ENCODE measurements at regions not wholly inside any gene's neighbourhood (a gene's known extent, or its start where the extent isn't known, plus 50 kb on each side); places are given as distances from the start of the nearest gene placed in this dataset.

- ChIA-PET POLR2A (no interaction called here), CTCF (no interaction called here)
- no peaks in the 10 kb centered on the region for H3K4me1 ChIP-seq (ENCODE audit: insufficient read depth, low read length)
- Mint-ChIP-seq H3K36me3 (no peaks in the 10 kb centered on the region), H3K4me1 (peaks cover 4 to 17% (median 5%) of the 10 kb centered on the region in 3 donors), H3K27me3 (peaks cover 11 to 16% of the 10 kb centered on the region in 2 donors), H3K4me3 (peak overlapping the region in 1 of 7 donors; percentile 54), H3K27ac (no peak overlapping the region), H3K9me3 (no peaks in the 10 kb centered on the region)
- no peaks in the 10 kb centered on the region for H3K27me3 ChIP-seq (ENCODE audit: insufficient read depth, low read length, poor library complexity, severe bottlenecking)
- H3K4me3 ChIP-seq (ENCODE audit: low read length) = no peak overlapping the region
- H3K27ac ChIP-seq (ENCODE audit: low read depth, low read length) = no peak overlapping the region
- H3K36me3 ChIP-seq (ENCODE audit: insufficient read depth, low read length) = no peaks in the 10 kb centered on the region
- DNase-seq = no peak
- no peaks in the 10 kb centered on the region for H3K9me3 ChIP-seq (ENCODE audit: low read length)
These were observed 113.8 kb upstream of the LINGO1 start for GRCh38 chr15:77746254-77747174.

DNA sequence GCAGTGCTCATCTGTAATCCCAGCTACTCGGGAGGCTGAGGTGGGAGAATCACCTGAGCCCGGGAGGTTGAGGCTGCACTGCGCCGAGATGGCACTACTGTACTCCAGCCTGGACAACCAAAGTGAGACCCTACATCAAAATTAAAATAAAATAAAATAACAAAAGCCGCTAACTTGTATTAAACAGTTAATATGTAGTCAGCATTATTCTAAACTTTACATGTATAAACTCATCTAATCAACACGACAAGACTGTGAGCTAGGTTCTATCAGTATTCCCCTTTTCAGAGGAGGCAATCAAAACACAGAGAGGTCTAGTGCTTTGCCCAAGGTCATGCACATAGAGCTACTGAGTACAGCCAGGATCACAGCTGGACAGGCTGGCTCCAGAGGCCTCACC lies 111.7 kb upstream of the LINGO1 start:
- POLR2A ChIA-PET = no interaction called here
- Mint-ChIP-seq H3K9me3 (no peaks in the 10 kb centered on the region), H3K27me3 (peaks cover 8 to 25% of the 10 kb centered on the region in 2 donors), H3K4me1 (peaks cover 4 to 17% (median 5%) of the 10 kb centered on the region in 3 donors), H3K4me3 (no peak overlapping the region), H3K27ac (no peak overlapping the region), H3K36me3 (no peaks in the 10 kb centered on the region)
- Histone ChIP-seq H3K36me3 (ENCODE audit: insufficient read depth, low read length) (no peaks in the 10 kb centered on the region), H3K9me3 (ENCODE audit: low read length) (no peaks in the 10 kb centered on the region), H3K27me3 (ENCODE audit: insufficient read depth, low read length, poor library complexity, severe bottlenecking) (no peaks in the 10 kb centered on the region), H3K4me3 (ENCODE audit: low read length) (no peak overlapping the region), H3K27ac (ENCODE audit: low read depth, low read length) (no peak overlapping the region), H3K4me1 (ENCODE audit: insufficient read depth, low read length) (no peaks in the 10 kb centered on the region)
- CTCF ChIA-PET = no interaction called here
- DNase-seq = no peak

DNA sequence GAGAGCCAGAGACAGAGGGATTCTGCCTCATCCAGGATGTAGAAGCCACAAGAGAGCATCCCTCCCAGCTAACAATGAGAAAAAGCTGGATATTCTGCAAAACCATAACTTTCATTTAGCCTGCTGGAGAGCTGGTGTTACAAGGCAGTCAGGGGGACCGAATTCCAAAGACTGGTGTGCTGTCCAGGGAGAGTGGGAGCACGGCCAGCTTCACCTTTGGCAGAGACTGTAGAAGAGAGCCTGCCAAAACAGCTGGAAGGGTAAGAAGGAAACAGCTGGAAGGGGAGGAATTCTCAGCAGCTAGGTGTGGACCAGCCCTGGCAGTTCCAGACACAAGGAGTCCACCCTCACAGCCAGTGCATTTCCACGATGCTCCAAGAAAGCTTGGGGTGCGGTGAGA lies 109.9 kb upstream of the LINGO1 start:
- POLR2A ChIA-PET = no interaction called here
- H3K27me3 Mint-ChIP-seq = peaks cover 11 to 38% of the 10 kb centered on the region in 2 donors
- no peaks in the 10 kb centered on the region for H3K9me3 Mint-ChIP-seq
- H3K36me3 ChIP-seq (ENCODE audit: insufficient read depth, low read length) = no peaks in the 10 kb centered on the region
- H3K4me1 ChIP-seq (ENCODE audit: insufficient read depth, low read length) = no peaks in the 10 kb centered on the region
- H3K4me3 ChIP-seq (ENCODE audit: low read length) = no peak overlapping the region
- H3K9me3 ChIP-seq (ENCODE audit: low read length) = no peaks in the 10 kb centered on the region
- no peaks in the 10 kb centered on the region for H3K36me3 Mint-ChIP-seq
- CTCF ChIA-PET = no interaction called here
- peaks cover 4 to 6% (median 4%) of the 10 kb centered on the region in 3 donors for H3K4me1 Mint-ChIP-seq
- H3K27me3 ChIP-seq (ENCODE audit: insufficient read depth, low read length, poor library complexity, severe bottlenecking) = no peaks in the 10 kb centered on the region
- no peak for DNase-seq
- no peak overlapping the region for H3K27ac ChIP-seq (ENCODE audit: low read depth, low read length)
- H3K27ac Mint-ChIP-seq = no peak overlapping the region
- no peak overlapping the region for H3K4me3 Mint-ChIP-seq

DNA sequence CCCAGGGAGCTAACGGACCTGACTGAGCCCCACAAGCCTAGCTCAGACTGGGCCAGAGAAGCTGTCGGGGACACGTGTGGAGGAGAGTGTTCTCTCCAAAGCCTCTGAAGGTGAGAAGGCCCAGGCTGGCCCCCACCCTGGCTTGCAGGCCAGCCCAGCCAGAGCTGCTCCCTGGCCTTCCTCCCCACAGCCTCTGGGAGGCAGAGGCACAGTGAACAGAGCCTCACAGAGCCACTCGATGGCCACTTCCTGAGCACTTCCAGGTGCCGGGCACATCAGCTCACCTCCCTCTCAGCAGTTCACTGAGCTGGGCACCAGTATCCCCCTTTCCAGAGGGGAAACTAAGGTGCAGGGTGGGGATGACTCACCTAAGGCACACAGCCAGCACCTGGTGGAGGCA lies 109.4 kb upstream of the LINGO1 start:
- Histone ChIP-seq H3K9me3 (ENCODE audit: low read length) (no peaks in the 10 kb centered on the region), H3K4me3 (ENCODE audit: low read length) (no peak overlapping the region), H3K27ac (ENCODE audit: low read depth, low read length) (no peak overlapping the region), H3K4me1 (ENCODE audit: insufficient read depth, low read length) (no peaks in the 10 kb centered on the region), H3K27me3 (ENCODE audit: insufficient read depth, low read length, poor library complexity, severe bottlenecking) (no peaks in the 10 kb centered on the region), H3K36me3 (ENCODE audit: insufficient read depth, low read length) (no peaks in the 10 kb centered on the region)
- Mint-ChIP-seq H3K9me3 (no peaks in the 10 kb centered on the region), H3K27ac (no peak overlapping the region), H3K27me3 (peaks cover 12 to 41% of the 10 kb centered on the region in 2 donors), H3K4me3 (no peak overlapping the region), H3K36me3 (no peaks in the 10 kb centered on the region), H3K4me1 (peaks cover 0 to 1% (median 0%) of the 10 kb centered on the region in 3 donors)
- DNase-seq = no peak
- ChIA-PET POLR2A (no interaction called here), CTCF (no interaction called here)

GRCh38 chr15:77741106-77741505 lies 108.4 kb upstream of the LINGO1 start:
- Histone ChIP-seq H3K36me3 (ENCODE audit: insufficient read depth, low read length) (no peaks in the 10 kb centered on the region), H3K4me3 (ENCODE audit: low read length) (no peak overlapping the region), H3K27me3 (ENCODE audit: insufficient read depth, low read length, poor library complexity, severe bottlenecking) (no peaks in the 10 kb centered on the region), H3K9me3 (ENCODE audit: low read length) (no peaks in the 10 kb centered on the region), H3K27ac (ENCODE audit: low read depth, low read length) (no peak overlapping the region), H3K4me1 (ENCODE audit: insufficient read depth, low read length) (no peaks in the 10 kb centered on the region)
- Mint-ChIP-seq H3K4me1 (no peaks in the 10 kb centered on the region), H3K36me3 (no peaks in the 10 kb centered on the region), H3K9me3 (no peaks in the 10 kb centered on the region), H3K27ac (no peak overlapping the region), H3K27me3 (peaks cover 14 to 43% of the 10 kb centered on the region in 2 donors), H3K4me3 (no peak overlapping the region)
- CTCF ChIA-PET = no interaction called here
- DNase-seq = no peak
- POLR2A ChIA-PET = no interaction called here

GRCh38 chr15:77739591-77740378 lies 107.1 kb upstream of the LINGO1 start:
- Histone ChIP-seq H3K9me3 (ENCODE audit: low read length) (no peaks in the 10 kb centered on the region), H3K4me1 (ENCODE audit: insufficient read depth, low read length) (no peaks in the 10 kb centered on the region), H3K4me3 (ENCODE audit: low read length) (no peak overlapping the region), H3K36me3 (ENCODE audit: insufficient read depth, low read length) (no peaks in the 10 kb centered on the region), H3K27me3 (ENCODE audit: insufficient read depth, low read length, poor library complexity, severe bottlenecking) (no peaks in the 10 kb centered on the region), H3K27ac (ENCODE audit: low read depth, low read length) (peak overlapping the region; percentile 67)
- Mint-ChIP-seq H3K36me3 (no peaks in the 10 kb centered on the region), H3K9me3 (no peaks in the 10 kb centered on the region), H3K27ac (no peak overlapping the region), H3K4me1 (no peaks in the 10 kb centered on the region), H3K4me3 (no peak overlapping the region), H3K27me3 (peaks cover 14 to 48% of the 10 kb centered on the region in 2 donors)
- ChIA-PET CTCF (no interaction called here), POLR2A (no interaction called here)
- no peak for DNase-seq

- no peaks in the 10 kb centered on the region for H3K4me1 Mint-ChIP-seq
- Histone ChIP-seq H3K9me3 (ENCODE audit: low read length) (no peaks in the 10 kb centered on the region), H3K27ac (ENCODE audit: low read depth, low read length) (peak overlapping the region; percentile 67), H3K36me3 (ENCODE audit: insufficient read depth, low read length) (no peaks in the 10 kb centered on the region), H3K27me3 (ENCODE audit: insufficient read depth, low read length, poor library complexity, severe bottlenecking) (no peaks in the 10 kb centered on the region), H3K4me3 (ENCODE audit: low read length) (no peak overlapping the region), H3K4me1 (ENCODE audit: insufficient read depth, low read length) (no peaks in the 10 kb centered on the region)
- no peak overlapping the region for H3K27ac Mint-ChIP-seq
- no peaks in the 10 kb centered on the region for H3K9me3 Mint-ChIP-seq
- CTCF ChIA-PET = no interaction called here
- no peak overlapping the region for H3K4me3 Mint-ChIP-seq
- no peak for DNase-seq
- H3K27me3 Mint-ChIP-seq = peaks cover 18 to 50% of the 10 kb centered on the region in 2 donors
- no peaks in the 10 kb centered on the region for H3K36me3 Mint-ChIP-seq
- POLR2A ChIA-PET = no interaction called here
These were observed 106.0 kb upstream of the LINGO1 start for GRCh38 chr15:77738441-77739302.

DNA sequence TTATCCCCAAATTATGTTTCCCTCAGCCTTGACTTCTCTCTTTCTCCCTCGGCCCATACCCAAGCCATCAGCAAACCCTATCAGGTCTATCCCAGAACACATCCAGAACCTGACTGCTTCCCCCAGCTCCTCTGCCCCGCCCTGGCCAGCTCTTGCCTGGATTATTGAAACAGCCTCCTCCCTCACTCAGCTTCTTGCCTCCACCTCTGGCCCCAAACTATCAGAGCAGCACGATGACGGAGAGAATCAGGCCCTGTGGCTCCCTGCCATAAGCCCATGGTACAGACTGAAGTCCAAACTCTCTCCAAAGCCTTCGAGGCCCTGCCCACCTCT lies 105.3 kb upstream of the LINGO1 start:
- H3K36me3 ChIP-seq (ENCODE audit: insufficient read depth, low read length) = no peaks in the 10 kb centered on the region
- DNase-seq = no peak
- no peaks in the 10 kb centered on the region for H3K9me3 Mint-ChIP-seq
- H3K36me3 Mint-ChIP-seq = no peaks in the 10 kb centered on the region
- H3K4me3 Mint-ChIP-seq = no peak overlapping the region
- no peaks in the 10 kb centered on the region for H3K4me1 ChIP-seq (ENCODE audit: insufficient read depth, low read length)
- H3K27me3 Mint-ChIP-seq = peaks cover 12 to 51% of the 10 kb centered on the region in 2 donors
- H3K4me3 ChIP-seq (ENCODE audit: low read length) = no peak overlapping the region
- H3K4me1 Mint-ChIP-seq = no peaks in the 10 kb centered on the region
- H3K9me3 ChIP-seq (ENCODE audit: low read length) = no peaks in the 10 kb centered on the region
- H3K27ac Mint-ChIP-seq = no peak overlapping the region
- H3K27ac ChIP-seq (ENCODE audit: low read depth, low read length) = peak overlapping the region; percentile 67
- ChIA-PET POLR2A (no interaction called here), CTCF (no interaction called here)
- H3K27me3 ChIP-seq (ENCODE audit: insufficient read depth, low read length, poor library complexity, severe bottlenecking) = no peaks in the 10 kb centered on the region

Data from CD8-positive, alpha-beta memory T cell (primary cell).